ENCODE measurements at regions not wholly inside any gene's neighbourhood (a gene's known extent, or its start where the extent isn't known, plus 50 kb on each side); places are given as distances from the start of the nearest gene placed in this dataset.

DNA sequence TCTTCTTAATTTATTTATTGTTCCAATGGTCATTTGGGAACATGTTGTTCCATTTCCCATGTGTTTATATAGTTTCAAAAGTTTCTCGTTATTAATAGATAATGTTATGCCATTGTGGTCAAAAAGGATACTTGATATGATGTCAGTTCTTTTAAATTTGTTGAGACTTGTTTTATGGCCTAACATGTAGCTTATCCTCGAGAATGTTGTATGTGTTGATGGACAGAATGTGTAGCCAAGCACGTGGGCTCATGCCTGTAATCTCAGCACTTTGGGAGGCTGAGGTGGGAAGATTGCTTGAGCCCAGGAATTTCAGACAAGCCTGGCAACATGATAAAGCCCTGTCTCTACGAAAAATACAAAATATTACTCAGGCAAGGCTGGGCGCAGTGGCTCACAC, 168.5 kb upstream of the USP38 start:
- Histone ChIP-seq H3K4me2 (ENCODE audit: control insufficient read depth, insufficient read depth) (no peak overlapping the region), H4K20me1 (ENCODE audit: control insufficient read depth, insufficient read depth) (no peaks in the 10 kb centered on the region), H3K27me3 (replicated peaks in 1 of 2; ENCODE audit: control insufficient read depth in 2 of 2, insufficient read depth in 2 of 2, low read length in 1 of 2) (no peaks in the 10 kb centered on the region), H3K9me3 (replicated peaks; ENCODE audit: control insufficient read depth, insufficient read depth, low read length) (no peaks in the 10 kb centered on the region; the same call in 2 of the 3 replicates), H3K9ac (ENCODE audit: control insufficient read depth, insufficient read depth, low read length) (no peak overlapping the region), H3K27ac (ENCODE audit: control insufficient read depth, insufficient read depth) (no peak overlapping the region), H3K79me2 (ENCODE audit: control insufficient read depth, insufficient read depth, low read length) (no peaks in the 10 kb centered on the region), H3K36me3 (ENCODE audit: control insufficient read depth in 2 of 2, insufficient read depth in 2 of 2, low read length in 1 of 2) (no peaks in the 10 kb centered on the region), H2AFZ (ENCODE audit: control insufficient read depth, low read depth, low read length) (no peak overlapping the region), H3K4me3 (no peak overlapping the region), H3K4me1 (ENCODE audit: control insufficient read depth, insufficient read depth, low read length) (peaks cover 3% of the 10 kb centered on the region)
- intact Hi-C loops (cut with micrococcal nuclease; ENCODE audit: unreplicated experiment), result no loop called here
- ChIA-PET CTCF (no interaction called here), RAD21 (ENCODE audit: unreplicated experiment) (no interaction called here), SMC1A (ENCODE audit: uncharacterized antibody, unreplicated experiment) (no interaction called here), POLR2A (no interaction called here)
- DNase-seq (ENCODE audit: low read depth, low spot score) (no peak), ATAC-seq (no peak), FAIRE-seq (no peak)
- BruUV-seq (replicated peaks), result no TSS peak
- in situ Hi-C loops (cut with MboI), result no loop called here
- 17% methylated on average over 5 of the region's 5 CpGs for WGBS (ENCODE audit: insufficient coverage, insufficient replicate concordance, low lambda C conversion rate, missing lambda C conversion rate)
- no peak for TF ChIP-seq NFIC (IDR thresholded peaks at IDR 0.05; ENCODE audit: low read depth, low read length)
- no peak for TF ChIP-seq ETV6 (conservative IDR thresholded peaks at IDR 0.05 in 1 of 2, IDR thresholded peaks at IDR 0.05 in 1 of 2; ENCODE audit: borderline replicate concordance in 1 of 2, low read depth in 1 of 2)
- no peak for TF ChIP-seq USF2 (IDR thresholded peaks at IDR 0.05; ENCODE audit: borderline replicate concordance, low read depth, low read length)
- no peak for TF ChIP-seq PAX5 (IDR thresholded peaks at IDR 0.05; ENCODE audit: borderline replicate concordance, low read depth, low read length)
- TF ChIP-seq RAD51 (IDR thresholded peaks at IDR 0.05), result no peak
- TF ChIP-seq TCF12 (IDR thresholded peaks at IDR 0.05; ENCODE audit: low read depth, low read length), result no peak
- no peak for TF ChIP-seq EP300 (IDR thresholded peaks at IDR 0.05; ENCODE audit: borderline replicate concordance in 1 of 2, control insufficient read depth in 1 of 2, low read depth in 2 of 2, low read length in 2 of 2)
- TF ChIP-seq NBN (IDR thresholded peaks at IDR 0.05), result no peak
- TF ChIP-seq, protein P1, sequence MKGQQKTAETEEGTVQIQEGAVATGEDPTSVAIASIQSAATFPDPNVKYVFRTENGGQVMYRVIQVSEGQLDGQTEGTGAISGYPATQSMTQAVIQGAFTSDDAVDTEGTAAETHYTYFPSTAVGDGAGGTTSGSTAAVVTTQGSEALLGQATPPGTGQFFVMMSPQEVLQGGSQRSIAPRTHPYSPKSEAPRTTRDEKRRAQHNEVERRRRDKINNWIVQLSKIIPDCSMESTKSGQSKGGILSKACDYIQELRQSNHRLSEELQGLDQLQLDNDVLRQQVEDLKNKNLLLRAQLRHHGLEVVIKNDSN (IDR thresholded peaks at IDR 0.05; ENCODE audit: borderline replicate concordance, extremely low read length, insufficient read depth, low read depth, low read length), result no peak
- no peak for TF ChIP-seq MEF2A (IDR thresholded peaks at IDR 0.05; ENCODE audit: insufficient read depth, low read depth, low read length)
- TF ChIP-seq KLF5 (IDR thresholded peaks at IDR 0.05; ENCODE audit: partially characterized antibody), result no peak
- TF ChIP-seq, protein P2, sequence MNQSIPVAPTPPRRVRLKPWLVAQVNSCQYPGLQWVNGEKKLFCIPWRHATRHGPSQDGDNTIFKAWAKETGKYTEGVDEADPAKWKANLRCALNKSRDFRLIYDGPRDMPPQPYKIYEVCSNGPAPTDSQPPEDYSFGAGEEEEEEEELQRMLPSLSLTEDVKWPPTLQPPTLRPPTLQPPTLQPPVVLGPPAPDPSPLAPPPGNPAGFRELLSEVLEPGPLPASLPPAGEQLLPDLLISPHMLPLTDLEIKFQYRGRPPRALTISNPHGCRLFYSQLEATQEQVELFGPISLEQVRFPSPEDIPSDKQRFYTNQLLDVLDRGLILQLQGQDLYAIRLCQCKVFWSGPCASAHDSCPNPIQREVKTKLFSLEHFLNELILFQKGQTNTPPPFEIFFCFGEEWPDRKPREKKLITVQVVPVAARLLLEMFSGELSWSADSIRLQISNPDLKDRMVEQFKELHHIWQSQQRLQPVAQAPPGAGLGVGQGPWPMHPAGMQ (IDR thresholded peaks at IDR 0.05; ENCODE audit: borderline replicate concordance), result no peak
- TF ChIP-seq EGR1 (IDR thresholded peaks at IDR 0.05; ENCODE audit: borderline replicate concordance in 1 of 2, low read depth in 2 of 2, low read length in 2 of 2), result no peak
- no peak for TF ChIP-seq ZBTB33 (IDR thresholded peaks at IDR 0.05)
- TF ChIP-seq, protein P3, sequence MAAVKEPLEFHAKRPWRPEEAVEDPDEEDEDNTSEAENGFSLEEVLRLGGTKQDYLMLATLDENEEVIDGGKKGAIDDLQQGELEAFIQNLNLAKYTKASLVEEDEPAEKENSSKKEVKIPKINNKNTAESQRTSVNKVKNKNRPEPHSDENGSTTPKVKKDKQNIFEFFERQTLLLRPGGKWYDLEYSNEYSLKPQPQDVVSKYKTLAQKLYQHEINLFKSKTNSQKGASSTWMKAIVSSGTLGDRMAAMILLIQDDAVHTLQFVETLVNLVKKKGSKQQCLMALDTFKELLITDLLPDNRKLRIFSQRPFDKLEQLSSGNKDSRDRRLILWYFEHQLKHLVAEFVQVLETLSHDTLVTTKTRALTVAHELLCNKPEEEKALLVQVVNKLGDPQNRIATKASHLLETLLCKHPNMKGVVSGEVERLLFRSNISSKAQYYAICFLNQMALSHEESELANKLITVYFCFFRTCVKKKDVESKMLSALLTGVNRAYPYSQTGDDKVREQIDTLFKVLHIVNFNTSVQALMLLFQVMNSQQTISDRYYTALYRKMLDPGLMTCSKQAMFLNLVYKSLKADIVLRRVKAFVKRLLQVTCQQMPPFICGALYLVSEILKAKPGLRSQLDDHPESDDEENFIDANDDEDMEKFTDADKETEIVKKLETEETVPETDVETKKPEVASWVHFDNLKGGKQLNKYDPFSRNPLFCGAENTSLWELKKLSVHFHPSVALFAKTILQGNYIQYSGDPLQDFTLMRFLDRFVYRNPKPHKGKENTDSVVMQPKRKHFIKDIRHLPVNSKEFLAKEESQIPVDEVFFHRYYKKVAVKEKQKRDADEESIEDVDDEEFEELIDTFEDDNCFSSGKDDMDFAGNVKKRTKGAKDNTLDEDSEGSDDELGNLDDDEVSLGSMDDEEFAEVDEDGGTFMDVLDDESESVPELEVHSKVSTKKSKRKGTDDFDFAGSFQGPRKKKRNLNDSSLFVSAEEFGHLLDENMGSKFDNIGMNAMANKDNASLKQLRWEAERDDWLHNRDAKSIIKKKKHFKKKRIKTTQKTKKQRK (IDR thresholded peaks at IDR 0.05; ENCODE audit: low read depth, low read length), result no peak
- no peak for TF ChIP-seq MXI1 (IDR thresholded peaks at IDR 0.05; ENCODE audit: low read depth, low read length)
